DMS 273 treated with DMSO at 0.1 percent for 48 hours (cell line): ENCODE measurements at regions not wholly inside any gene's neighbourhood (a gene's known extent, or its start where the extent isn't known, plus 50 kb on each side); places are given as distances from the start of the nearest gene placed in this dataset.

ENCODE experiments used
- DNase-seq: peaks from one replicate; lab custom pipeline; 2025; lab: John Stamatoyannopoulos, UW

- no peak for DNase-seq
Observed at GRCh38 chr20:6886065-6886729, 118.7 kb downstream of the BMP2 start.

GRCh38 chr20:6887966-6888365, 120.5 kb downstream of the BMP2 start:
- no peak for DNase-seq

GRCh38 chr20:6888736-6889395, 121.4 kb downstream of the BMP2 start:
- no peak for DNase-seq

- no peak for DNase-seq
Observed at GRCh38 chr20:6892724-6893123, 125.2 kb downstream of the BMP2 start.

GRCh38 chr20:6898928-6899327, 131.4 kb downstream of the BMP2 start:
- no peak for DNase-seq

GRCh38 chr20:6906871-6907270, 139.4 kb downstream of the BMP2 start:
- no peak for DNase-seq

GRCh38 chr20:6908673-6909072, 141.2 kb downstream of the BMP2 start:
- no peak for DNase-seq

- no peak for DNase-seq
Observed at GRCh38 chr20:6909608-6910007, 142.1 kb downstream of the BMP2 start.

- no peak for DNase-seq
Observed at GRCh38 chr20:6914986-6915385, 147.5 kb downstream of the BMP2 start.

- DNase-seq, result no peak
Observed at GRCh38 chr20:6916938-6917337, 149.5 kb downstream of the BMP2 start.

GRCh38 chr20:6919792-6920468, 152.4 kb downstream of the BMP2 start:
- DNase-seq, result no peak

GRCh38 chr20:6920991-6921613, 153.6 kb downstream of the BMP2 start:
- DNase-seq, result no peak

- no peak for DNase-seq
Observed at GRCh38 chr20:6921717-6922386, 154.4 kb downstream of the BMP2 start.

GRCh38 chr20:6924681-6925080, 157.2 kb downstream of the BMP2 start:
- DNase-seq, result no peak

GRCh38 chr20:6925744-6926278, 158.3 kb downstream of the BMP2 start:
- DNase-seq, result no peak

- no peak for DNase-seq
Observed at GRCh38 chr20:6940048-6940447, 172.6 kb downstream of the BMP2 start.

GRCh38 chr20:6940876-6941275, 173.4 kb downstream of the BMP2 start:
- DNase-seq, result no peak

- DNase-seq, result no peak
Observed at GRCh38 chr20:6941571-6941970, 174.1 kb downstream of the BMP2 start.

GRCh38 chr20:6942266-6942665, 174.8 kb downstream of the BMP2 start:
- DNase-seq, result no peak

GRCh38 chr20:6944292-6944691, 176.8 kb downstream of the BMP2 start:
- no peak for DNase-seq

GRCh38 chr20:6953611-6954010, 186.1 kb downstream of the BMP2 start:
- no peak for DNase-seq

GRCh38 chr20:6954219-6954618, 186.7 kb downstream of the BMP2 start:
- DNase-seq, result no peak
